Adrenal gland (tissue), 9 donors: ENCODE measurements at regions not wholly inside any gene's neighbourhood (a gene's known extent, or its start where the extent isn't known, plus 50 kb on each side); places are given as distances from the start of the nearest gene placed in this dataset.

Experiments
- DNase-seq, 7 donors: peaks; one replicate each; pipeline ENCODE4 v3.0.0-alpha.2; 2019 to 2020
- H3K27ac ChIP-seq, 5 donors: fragments of 200-600 bp; sonication (generic) in 4 of 5; 1 replicate in 3 of 5; 2 replicates in 2 of 5; pipeline versions ENCODE4 v1.5.1 to v1.8.0; 2016 to 2020; ENCODE audit warnings: mild to moderate bottlenecking in 1 of 5
- H3K27me3 ChIP-seq: fragments of 200-600 bp; 2 replicates; pipeline ENCODE4 v1.8.0; 2021
- H3K36me3 ChIP-seq, 2 donors: fragments of 200-600 bp; replicated peaks in 1 of 2; 1 replicate in 1 of 2; 2 replicates in 1 of 2; pipeline versions ENCODE4 v1.5.1 to v1.8.0; 2018 to 2022
- H3K4me1 ChIP-seq, 2 donors: fragments of 200-600 bp; replicated peaks in 1 of 2; 1 replicate in 1 of 2; 2 replicates in 1 of 2; pipeline versions ENCODE4 v1.5.1 to v1.8.0; 2018 to 2021
- H3K4me3 ChIP-seq, 4 donors: fragments of 200-600 bp; sonication (generic) in 3 of 4; one replicate each; pipeline ENCODE4 v1.5.1; 2016 to 2018
- H3K9me3 ChIP-seq, 3 donors: fragments of 200-600 bp; sonication (generic) in 1 of 3; replicated peaks in 1 of 3; 1 replicate in 2 of 3; 2 replicates in 1 of 3; pipeline versions ENCODE4 v1.5.1 to v1.8.0; 2016 to 2021
- CTCF ChIP-seq, 6 experiments: fragments of 450-650 bp in 4 of 6; fragments of 200-600 bp in 2 of 6; sonication (generic) in 1 of 6; IDR thresholded peaks; 1 replicate in 5 of 6; 2 replicates in 1 of 6; pipeline versions ENCODE4 v1.5.1 to v1.8.0; 2016 to 2021; ENCODE audit warnings: antibody characterized with exemption in 6 of 6, mild to moderate bottlenecking in 2 of 6, moderate library complexity in 1 of 6
- POLR2A ChIP-seq, 2 donors: fragments of 450-650 bp; IDR thresholded peaks; one replicate each; pipeline ENCODE4 v1.6.1; 2017; ENCODE audit warnings: antibody characterized with exemption in 2 of 2, mild to moderate bottlenecking in 2 of 2, moderate library complexity in 1 of 2
- WGBS, 4 donors: extraction: QIAGEN DNeasy Blood & Tissue Kit in 2 of 4; methylation state at CpG; one replicate each; pipeline versions ENCODE4 v1.1.5 to v1.1.7; 2013 to 2017; 5-methylcytosine and 5-hydroxymethylcytosine counted together
- intact Hi-C, 2 donors: fragments of 100-400 bp; cut with DNase I; formaldehyde crosslinking; loops; one replicate each; pipeline versions ENCODE4 v1.14.1 to v1.15.0; 2022 to 2023
- donor health status: healthy with polysubstance abuse.
- donor health status: Bipolar disorder and iron deficiency.
- donor health status: DM: yes; HTN: yes; CAD: no.
- donor health status: DM: no; HTN: no; CAD: no.
- donor health status: DM: no; HTN: no; CAD: no.

GRCh38 chr9:13615660-13616490 lies 336.4 kb upstream of the MPDZ start:
- intact Hi-C loops = no loop called here
- Histone ChIP-seq H3K27me3 (no peaks in the 10 kb centered on the region), H3K27ac (no peak overlapping the region), H3K4me3 (no peak overlapping the region), H3K36me3 (no peaks in the 10 kb centered on the region), H3K4me1 (no peaks in the 10 kb centered on the region), H3K9me3 (no peaks in the 10 kb centered on the region)
- 65 to 75% (median 69%) methylated on average over 7 of the region's 7 CpGs for WGBS, 4 donors
- no peak for DNase-seq
- TF ChIP-seq POLR2A (IDR thresholded peaks at IDR 0.05) (no peak), CTCF (IDR thresholded peaks at IDR 0.05) (no peak)

GRCh38 chr9:13614060-13614459 lies 334.6 kb upstream of the MPDZ start:
- 57 to 73% (median 69%) methylated on average over 4 of the region's 4 CpGs for WGBS, 4 donors
- TF ChIP-seq POLR2A (IDR thresholded peaks at IDR 0.05) (no peak), CTCF (IDR thresholded peaks at IDR 0.05) (no peak)
- no peaks in the 10 kb centered on the region for H3K27me3 ChIP-seq
- H3K4me3 ChIP-seq = no peak overlapping the region
- DNase-seq = no peak
- no peaks in the 10 kb centered on the region for H3K4me1 ChIP-seq
- intact Hi-C loops = no loop called here
- H3K27ac ChIP-seq = no peak overlapping the region
- H3K36me3 ChIP-seq = no peaks in the 10 kb centered on the region
- no peaks in the 10 kb centered on the region for H3K9me3 ChIP-seq

- DNase-seq = no peak
- 78 to 90% (median 86%) methylated on average over 2 of the region's 2 CpGs for WGBS, 4 donors
- no peak for TF ChIP-seq POLR2A (IDR thresholded peaks at IDR 0.05)
- TF ChIP-seq CTCF (IDR thresholded peaks at IDR 0.05) = no peak
- intact Hi-C loops = no loop called here
- Histone ChIP-seq H3K36me3 (no peaks in the 10 kb centered on the region), H3K27me3 (no peaks in the 10 kb centered on the region), H3K9me3 (no peaks in the 10 kb centered on the region), H3K4me3 (no peak overlapping the region), H3K4me1 (no peaks in the 10 kb centered on the region), H3K27ac (no peak overlapping the region)
Measured at GRCh38 chr9:13613296-13613695, 333.8 kb upstream of the MPDZ start.

- H3K27ac ChIP-seq = no peak overlapping the region
Measured at GRCh38 chr9:13608451-13608850, 329.0 kb upstream of the MPDZ start.

More at GRCh38 chr9:13608451-13608850, 329.0 kb upstream of the MPDZ start:
- no peaks in the 10 kb centered on the region for H3K27me3 ChIP-seq
- H3K4me3 ChIP-seq = no peak overlapping the region
- H3K4me1 ChIP-seq = no peaks in the 10 kb centered on the region
- TF ChIP-seq POLR2A (IDR thresholded peaks at IDR 0.05) = no peak
- TF ChIP-seq CTCF (IDR thresholded peaks at IDR 0.05) = no peak
- H3K36me3 ChIP-seq = no peaks in the 10 kb centered on the region
- no peaks in the 10 kb centered on the region for H3K9me3 ChIP-seq
- 47 to 54% (median 49%) methylated on average over 6 of the region's 6 CpGs for WGBS, 4 donors
- no peak for DNase-seq
- intact Hi-C loops = no loop called here
